ENCODE measurements at regions not wholly inside any gene's neighbourhood (a gene's known extent, or its start where the extent isn't known, plus 50 kb on each side); places are given as distances from the start of the nearest gene placed in this dataset.

DNA sequence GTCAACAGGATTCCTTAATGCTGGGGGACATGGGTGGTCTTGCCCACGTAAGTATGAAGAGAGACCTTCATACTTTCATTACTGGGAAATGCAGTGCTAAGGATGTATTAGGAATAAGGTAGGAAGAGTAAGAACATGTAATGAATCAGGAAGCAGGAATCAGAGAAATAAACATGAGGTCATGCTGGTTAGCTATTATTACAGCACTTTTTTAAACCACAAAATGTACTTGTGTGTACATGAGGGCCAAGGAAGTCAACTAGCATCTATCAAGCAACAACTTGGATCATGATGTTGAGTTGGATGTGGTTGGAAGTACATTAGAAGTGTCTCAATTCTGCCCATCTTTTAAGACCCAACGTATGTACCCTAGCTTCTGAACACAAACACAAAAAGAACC is 63.5 kb upstream of the E2F3 start:
- TF ChIP-seq, protein P1, sequence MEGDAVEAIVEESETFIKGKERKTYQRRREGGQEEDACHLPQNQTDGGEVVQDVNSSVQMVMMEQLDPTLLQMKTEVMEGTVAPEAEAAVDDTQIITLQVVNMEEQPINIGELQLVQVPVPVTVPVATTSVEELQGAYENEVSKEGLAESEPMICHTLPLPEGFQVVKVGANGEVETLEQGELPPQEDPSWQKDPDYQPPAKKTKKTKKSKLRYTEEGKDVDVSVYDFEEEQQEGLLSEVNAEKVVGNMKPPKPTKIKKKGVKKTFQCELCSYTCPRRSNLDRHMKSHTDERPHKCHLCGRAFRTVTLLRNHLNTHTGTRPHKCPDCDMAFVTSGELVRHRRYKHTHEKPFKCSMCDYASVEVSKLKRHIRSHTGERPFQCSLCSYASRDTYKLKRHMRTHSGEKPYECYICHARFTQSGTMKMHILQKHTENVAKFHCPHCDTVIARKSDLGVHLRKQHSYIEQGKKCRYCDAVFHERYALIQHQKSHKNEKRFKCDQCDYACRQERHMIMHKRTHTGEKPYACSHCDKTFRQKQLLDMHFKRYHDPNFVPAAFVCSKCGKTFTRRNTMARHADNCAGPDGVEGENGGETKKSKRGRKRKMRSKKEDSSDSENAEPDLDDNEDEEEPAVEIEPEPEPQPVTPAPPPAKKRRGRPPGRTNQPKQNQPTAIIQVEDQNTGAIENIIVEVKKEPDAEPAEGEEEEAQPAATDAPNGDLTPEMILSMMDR (IDR thresholded peaks at IDR 0.05; ENCODE audit: low read depth, low read length) = no peak
- TF ChIP-seq POLR2A (IDR thresholded peaks at IDR 0.05; ENCODE audit: extremely low read depth, insufficient read length) (no peak), MYC (IDR thresholded peaks at IDR 0.05; ENCODE audit: low read depth, low read length) (no peak)
- TF ChIP-seq, protein P2, sequence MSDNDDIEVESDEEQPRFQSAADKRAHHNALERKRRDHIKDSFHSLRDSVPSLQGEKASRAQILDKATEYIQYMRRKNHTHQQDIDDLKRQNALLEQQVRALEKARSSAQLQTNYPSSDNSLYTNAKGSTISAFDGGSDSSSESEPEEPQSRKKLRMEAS (IDR thresholded peaks at IDR 0.05; ENCODE audit: low read depth, low read length) = no peak

Measured in NB4 (cell line).